GM12865 (cell line): ENCODE measurements at regions not wholly inside any gene's neighbourhood (a gene's known extent, or its start where the extent isn't known, plus 50 kb on each side); places are given as distances from the start of the nearest gene placed in this dataset.

Source experiments
- DNase-seq: peaks from one replicate; pipeline ENCODE4 v3.0.0; 2010; ENCODE audit warnings: low read depth
- H3K4me3 ChIP-seq: 2 replicates; pipeline ENCODE4 v1.5.1; 2011; ENCODE audit warnings: mild to moderate bottlenecking, low read depth, low read length, control low read depth
- TF ChIP-seq, protein P1 (sequence below): IDR thresholded peaks from 2 replicates; pipeline ENCODE4 v1.5.1; 2011; ENCODE audit warnings: low read length, control low read depth, low read depth, inconsistent platforms; ENCODE audit not compliant: insufficient read depth; ENCODE audit errors: missing control alignments

DNA sequence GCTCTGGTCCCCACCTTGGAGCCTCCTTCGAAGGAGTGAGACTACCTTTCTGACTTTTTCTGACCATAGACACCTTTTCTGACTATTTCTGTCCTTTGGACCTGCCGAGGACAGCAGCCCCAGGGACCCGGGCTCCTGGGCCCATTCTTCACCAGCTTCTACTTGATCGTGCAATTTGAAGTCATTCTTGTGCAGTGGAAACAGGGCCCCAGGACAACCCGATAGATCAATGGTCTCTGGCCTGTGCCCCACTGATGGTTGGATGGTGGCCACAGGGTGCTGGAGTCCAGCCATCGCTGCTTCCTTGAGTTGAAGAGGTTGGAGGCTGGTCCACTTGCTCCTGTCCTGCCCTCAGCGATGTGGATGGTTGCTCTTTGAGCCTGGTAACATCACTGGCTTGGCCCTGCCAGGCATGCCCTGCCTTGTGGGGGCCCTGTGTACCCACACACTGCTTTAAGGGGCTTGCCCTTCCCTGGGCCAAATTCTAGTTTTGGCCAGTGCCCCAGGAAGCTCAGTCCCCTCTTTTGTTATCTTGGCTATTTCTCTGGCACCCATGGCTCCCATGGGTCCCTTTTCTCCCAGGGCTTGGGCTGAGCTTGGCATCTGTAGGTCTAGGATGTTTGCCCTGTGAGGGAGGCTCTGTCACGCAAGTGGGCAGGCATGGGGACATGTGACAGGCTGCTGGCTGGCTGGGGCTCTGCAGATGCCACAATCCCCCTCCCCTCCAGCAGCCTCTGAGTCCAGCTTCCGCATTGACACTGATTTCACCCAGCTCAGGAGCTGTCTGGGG is 375.6 kb upstream of the NUPR2 start:
- DNase-seq: no peak
- no peak overlapping the region for H3K4me3 ChIP-seq
- TF ChIP-seq, protein P1, sequence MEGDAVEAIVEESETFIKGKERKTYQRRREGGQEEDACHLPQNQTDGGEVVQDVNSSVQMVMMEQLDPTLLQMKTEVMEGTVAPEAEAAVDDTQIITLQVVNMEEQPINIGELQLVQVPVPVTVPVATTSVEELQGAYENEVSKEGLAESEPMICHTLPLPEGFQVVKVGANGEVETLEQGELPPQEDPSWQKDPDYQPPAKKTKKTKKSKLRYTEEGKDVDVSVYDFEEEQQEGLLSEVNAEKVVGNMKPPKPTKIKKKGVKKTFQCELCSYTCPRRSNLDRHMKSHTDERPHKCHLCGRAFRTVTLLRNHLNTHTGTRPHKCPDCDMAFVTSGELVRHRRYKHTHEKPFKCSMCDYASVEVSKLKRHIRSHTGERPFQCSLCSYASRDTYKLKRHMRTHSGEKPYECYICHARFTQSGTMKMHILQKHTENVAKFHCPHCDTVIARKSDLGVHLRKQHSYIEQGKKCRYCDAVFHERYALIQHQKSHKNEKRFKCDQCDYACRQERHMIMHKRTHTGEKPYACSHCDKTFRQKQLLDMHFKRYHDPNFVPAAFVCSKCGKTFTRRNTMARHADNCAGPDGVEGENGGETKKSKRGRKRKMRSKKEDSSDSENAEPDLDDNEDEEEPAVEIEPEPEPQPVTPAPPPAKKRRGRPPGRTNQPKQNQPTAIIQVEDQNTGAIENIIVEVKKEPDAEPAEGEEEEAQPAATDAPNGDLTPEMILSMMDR: no peak

DNA sequence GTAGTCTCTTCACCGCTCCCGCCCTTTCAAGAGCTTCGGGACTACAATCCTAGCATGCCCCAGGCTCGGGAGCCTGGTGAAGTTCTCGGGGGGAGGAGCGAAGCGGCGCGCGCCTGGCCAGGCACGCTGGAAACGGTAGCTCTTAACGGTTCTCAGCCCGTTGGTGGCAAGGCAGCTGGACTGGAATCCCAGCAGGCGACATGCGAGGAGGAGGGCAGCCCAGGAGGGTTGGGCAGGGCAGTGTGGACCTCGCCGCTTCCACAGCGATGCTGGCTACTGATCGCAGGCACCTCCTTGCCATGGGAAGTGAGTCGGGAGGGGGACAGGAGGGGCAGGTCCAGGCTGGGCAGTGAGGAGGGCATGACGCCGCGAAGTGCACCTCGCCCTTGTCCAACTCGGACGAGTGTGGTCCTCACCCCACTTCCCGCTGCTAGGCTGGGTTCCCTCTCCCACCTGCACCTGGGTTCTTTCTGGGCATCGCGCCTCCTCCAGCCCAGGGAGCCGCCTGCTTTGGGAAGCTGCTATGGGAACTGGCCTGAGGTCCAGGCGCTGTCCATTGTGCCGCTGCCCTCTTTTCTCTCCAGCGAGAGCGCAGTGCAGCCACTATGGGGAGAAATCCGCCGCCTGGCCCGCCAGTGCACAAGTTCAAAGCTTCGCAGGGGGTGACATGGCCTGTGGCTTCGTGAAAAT is 367.8 kb upstream of the NUPR2 start:
- no peak overlapping the region for H3K4me3 ChIP-seq
- no peak for DNase-seq
- TF ChIP-seq, protein P1: no peak

DNA sequence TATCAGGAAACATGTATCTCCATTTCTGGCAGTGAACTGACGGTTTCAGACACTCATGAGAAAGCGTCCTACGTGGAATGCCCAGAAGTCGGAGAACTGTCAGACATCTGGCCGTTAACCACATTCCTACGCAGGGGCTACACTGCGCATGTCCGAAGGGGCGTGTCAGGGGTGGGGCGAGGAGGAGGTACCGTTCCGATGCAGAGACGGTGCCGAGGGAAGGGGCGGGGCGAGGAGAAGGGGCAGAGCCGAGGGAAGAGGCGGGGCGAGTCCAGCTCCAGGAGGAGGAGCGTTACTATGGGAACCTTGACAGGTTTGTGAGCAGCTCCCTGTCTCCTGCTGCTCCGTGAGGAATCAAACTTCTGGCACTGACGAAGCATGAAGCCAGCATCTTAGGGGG is 366.9 kb upstream of the NUPR2 start:
- no peak for DNase-seq

DNA sequence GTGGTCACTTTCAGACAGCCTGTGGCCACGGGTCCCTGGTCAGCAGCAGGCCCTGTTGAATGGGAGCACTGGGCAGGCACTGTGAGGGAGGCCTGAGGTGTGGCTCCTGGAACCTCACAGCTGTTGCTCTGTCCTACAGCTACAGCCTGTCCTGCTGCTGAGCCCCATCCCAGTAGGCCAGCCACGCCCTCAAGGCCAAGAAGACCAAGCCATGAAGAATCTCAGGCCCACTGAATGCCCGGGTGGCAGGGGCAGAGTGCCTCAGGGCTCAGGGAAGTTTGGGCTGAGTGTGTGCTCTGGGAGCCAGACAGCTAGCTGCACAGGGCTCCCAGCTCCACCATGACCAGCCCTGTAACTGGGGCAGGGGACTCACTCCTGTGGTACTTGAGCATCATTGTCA is 363.5 kb upstream of the NUPR2 start:
- TF ChIP-seq, protein P1: no peak
- DNase-seq: no peak
- no peak overlapping the region for H3K4me3 ChIP-seq

More for the DNA sequence above, 366.9 kb upstream of the NUPR2 start:
- TF ChIP-seq, protein P1: no peak
- no peak overlapping the region for H3K4me3 ChIP-seq

DNA sequence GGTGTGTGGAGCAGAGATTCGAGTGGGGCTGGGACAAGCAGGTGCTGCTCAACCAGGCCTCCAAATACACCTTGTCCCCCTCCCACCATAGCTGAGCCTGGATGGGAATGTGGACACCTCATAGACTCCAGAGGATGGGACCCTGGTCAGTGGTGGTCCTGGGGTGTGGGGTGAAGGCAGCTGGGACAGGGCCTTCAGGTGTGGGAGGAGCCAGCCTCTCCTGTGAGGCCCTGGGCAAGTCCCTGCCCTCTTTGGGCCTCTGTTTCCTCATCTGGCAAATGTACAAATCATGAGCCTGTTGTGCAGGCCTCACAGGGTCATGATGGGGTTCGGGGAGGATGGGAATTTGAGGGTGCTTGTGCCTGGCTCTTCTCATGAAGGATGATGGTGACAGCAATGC is 362.9 kb upstream of the NUPR2 start:
- no peak overlapping the region for H3K4me3 ChIP-seq
- TF ChIP-seq, protein P1: no peak
- no peak for DNase-seq

DNA sequence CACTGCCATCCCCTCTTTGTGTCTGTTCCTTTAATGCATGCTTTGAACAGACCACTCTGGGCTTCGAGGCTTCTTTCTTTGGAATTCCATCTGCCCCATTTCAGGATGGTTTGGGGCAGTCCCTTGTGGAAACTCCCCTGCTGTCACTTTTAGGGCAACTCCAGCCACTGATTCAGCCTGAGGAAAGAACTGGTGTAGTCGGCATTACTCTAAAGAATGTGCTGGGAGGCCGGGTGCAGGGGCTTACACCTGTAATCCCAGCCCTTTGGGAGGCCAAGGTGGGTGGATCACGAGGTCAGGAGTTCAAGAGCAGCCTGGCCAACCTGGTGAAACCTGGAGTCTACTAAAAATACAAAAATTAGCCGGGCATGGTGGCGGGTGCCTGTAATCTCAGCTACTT is 358.1 kb upstream of the NUPR2 start:
- TF ChIP-seq, protein P1: no peak
- DNase-seq: no peak

More for the DNA sequence above, 358.1 kb upstream of the NUPR2 start:
- no peak overlapping the region for H3K4me3 ChIP-seq
